ENCODE measurements at regions not wholly inside any gene's neighbourhood (a gene's known extent, or its start where the extent isn't known, plus 50 kb on each side); places are given as distances from the start of the nearest gene placed in this dataset.

GRCh38 chr6:40719671-40720374, 132.7 kb upstream of the LRFN2 start:
- CTCF ChIA-PET (ENCODE audit: low intra/inter-chr PET ratio, low total read pairs): no interaction called here
- H3K36me3 ChIP-seq (replicated peaks in 1 of 2; ENCODE audit: control insufficient read depth in 1 of 2, insufficient read depth in 2 of 2, low read length in 2 of 2): no peaks in the 10 kb centered on the region
- H3K9me3 ChIP-seq (ENCODE audit: low read length): no peaks in the 10 kb centered on the region
- DNase-seq (ENCODE audit: low spot score) (no peak), FAIRE-seq (no peak), ATAC-seq (no peak)
- H2AFZ ChIP-seq (ENCODE audit: low read length): no peak overlapping the region
- in situ Hi-C loops (cut with HindIII; ENCODE audit: extremely low pct_ligation_motif_present, low pct_unique_long_range_greater_than_20kb): no loop called here
- H3K9ac ChIP-seq (ENCODE audit: insufficient read depth, low read depth, low read length): no peak overlapping the region
- peaks cover 25% of the 10 kb centered on the region for H3K4me1 ChIP-seq (ENCODE audit: insufficient read depth, low read length)
- no TSS peak for BruUV-seq (replicated peaks)
- peaks cover 2 to 13% of the 10 kb centered on the region in 2 experiments; a peak in 2 of 5 replicates for H3K27me3 ChIP-seq (ENCODE audit: control insufficient read depth in 1 of 2, insufficient read depth in 2 of 2, low read length in 2 of 2)
- WGBS (ENCODE audit: low lambda C conversion rate): 46% methylated on average over 7 of the region's 7 CpGs
- H3K4me3 ChIP-seq (replicated peaks in 1 of 3; ENCODE audit: insufficient read depth in 1 of 3, low read depth in 2 of 3, low read length in 3 of 3): no peak overlapping the region
- POLR2A ChIA-PET: no interaction called here
- H3K4me2 ChIP-seq (ENCODE audit: low read depth, low read length): no peak overlapping the region
- no peaks in the 10 kb centered on the region for H3K79me2 ChIP-seq (ENCODE audit: insufficient read depth, low read length)
- intact Hi-C loops (cut with micrococcal nuclease; ENCODE audit: unreplicated experiment): no loop called here
- no peak overlapping the region for H3K27ac ChIP-seq (ENCODE audit: extremely low read length, insufficient read depth, low read length)
- H4K20me1 ChIP-seq (ENCODE audit: insufficient read depth, low read length): peaks cover 7% of the 10 kb centered on the region; the same call in 1 of the 2 replicates
- no peak for TF ChIP-seq ZNF432 (CRISPR knock-in tag; IDR thresholded peaks at IDR 0.05; ENCODE audit: borderline replicate concordance)
- no peak for TF ChIP-seq ZNF225 (CRISPR knock-in tag; IDR thresholded peaks at IDR 0.05)
- TF ChIP-seq PAXIP1 (CRISPR knock-in tag; conservative IDR thresholded peaks at IDR 0.05): no peak
- no peak for TF ChIP-seq ZSCAN21 (CRISPR knock-in tag; IDR thresholded peaks at IDR 0.05; ENCODE audit: borderline replicate concordance)
- no peak for TF ChIP-seq ATAD3A (CRISPR knock-in tag; IDR thresholded peaks at IDR 0.05)
- TF ChIP-seq MAZ (IDR thresholded peaks at IDR 0.05; ENCODE audit: borderline replicate concordance, low read depth, low read length): no peak
- TF ChIP-seq MAZ (CRISPR knock-in tag; IDR thresholded peaks at IDR 0.05; ENCODE audit: low read depth): no peak
- no peak for TF ChIP-seq ELK4 (CRISPR knock-in tag; IDR thresholded peaks at IDR 0.05; ENCODE audit: borderline replicate concordance)
- no peak for TF ChIP-seq ZBTB33 (CRISPR knock-in tag; IDR thresholded peaks at IDR 0.05)
- no peak for TF ChIP-seq ZNF362 (CRISPR knock-in tag; IDR thresholded peaks at IDR 0.05; ENCODE audit: borderline replicate concordance)
- TF ChIP-seq MTERF4 (CRISPR knock-in tag; IDR thresholded peaks at IDR 0.05): no peak
- no peak for TF ChIP-seq HINFP (CRISPR knock-in tag; IDR thresholded peaks at IDR 0.05; ENCODE audit: low read depth)
- TF ChIP-seq ZNF549 (CRISPR knock-in tag; IDR thresholded peaks at IDR 0.05): no peak
